ENCODE measurements at regions not wholly inside any gene's neighbourhood (a gene's known extent, or its start where the extent isn't known, plus 50 kb on each side); places are given as distances from the start of the nearest gene placed in this dataset.

DNA sequence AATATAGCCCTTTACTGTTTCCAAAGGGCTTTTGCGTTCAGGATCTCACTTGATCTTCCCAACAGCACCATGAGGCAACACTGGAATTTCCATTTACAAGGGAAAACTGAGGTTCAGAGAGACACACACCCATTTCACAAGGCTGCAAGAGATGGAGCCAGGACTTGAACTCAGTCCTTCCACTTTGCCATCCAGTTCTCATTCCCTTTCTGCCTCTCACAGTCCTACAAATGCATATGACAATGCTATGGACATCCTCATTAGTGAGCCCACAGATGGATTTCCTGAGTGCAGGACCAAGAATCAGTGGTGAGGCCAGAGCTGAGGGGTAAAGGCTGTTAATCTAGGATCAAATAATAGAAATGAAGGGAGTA, 136.1 kb upstream of the MYCN start:
- ChIA-PET POLR2A (no interaction called here), CTCF (no interaction called here)
- H3K27me3 Mint-ChIP-seq: no peaks in the 10 kb centered on the region
- ATAC-seq (ENCODE audit: low read depth) (no peak), DNase-seq (no peak)
- TF ChIP-seq, protein P1, sequence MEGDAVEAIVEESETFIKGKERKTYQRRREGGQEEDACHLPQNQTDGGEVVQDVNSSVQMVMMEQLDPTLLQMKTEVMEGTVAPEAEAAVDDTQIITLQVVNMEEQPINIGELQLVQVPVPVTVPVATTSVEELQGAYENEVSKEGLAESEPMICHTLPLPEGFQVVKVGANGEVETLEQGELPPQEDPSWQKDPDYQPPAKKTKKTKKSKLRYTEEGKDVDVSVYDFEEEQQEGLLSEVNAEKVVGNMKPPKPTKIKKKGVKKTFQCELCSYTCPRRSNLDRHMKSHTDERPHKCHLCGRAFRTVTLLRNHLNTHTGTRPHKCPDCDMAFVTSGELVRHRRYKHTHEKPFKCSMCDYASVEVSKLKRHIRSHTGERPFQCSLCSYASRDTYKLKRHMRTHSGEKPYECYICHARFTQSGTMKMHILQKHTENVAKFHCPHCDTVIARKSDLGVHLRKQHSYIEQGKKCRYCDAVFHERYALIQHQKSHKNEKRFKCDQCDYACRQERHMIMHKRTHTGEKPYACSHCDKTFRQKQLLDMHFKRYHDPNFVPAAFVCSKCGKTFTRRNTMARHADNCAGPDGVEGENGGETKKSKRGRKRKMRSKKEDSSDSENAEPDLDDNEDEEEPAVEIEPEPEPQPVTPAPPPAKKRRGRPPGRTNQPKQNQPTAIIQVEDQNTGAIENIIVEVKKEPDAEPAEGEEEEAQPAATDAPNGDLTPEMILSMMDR (IDR thresholded peaks at IDR 0.05): no peak
- no peaks in the 10 kb centered on the region for H3K36me3 Mint-ChIP-seq (ENCODE audit: low read depth)
- H3K27ac Mint-ChIP-seq: no peak overlapping the region
- H3K4me1 Mint-ChIP-seq: no peaks in the 10 kb centered on the region
- no peaks in the 10 kb centered on the region for H3K9me3 Mint-ChIP-seq
- intact Hi-C loops (cut with micrococcal nuclease): no loop called here
- no peak overlapping the region for H3K4me3 Mint-ChIP-seq

DNA sequence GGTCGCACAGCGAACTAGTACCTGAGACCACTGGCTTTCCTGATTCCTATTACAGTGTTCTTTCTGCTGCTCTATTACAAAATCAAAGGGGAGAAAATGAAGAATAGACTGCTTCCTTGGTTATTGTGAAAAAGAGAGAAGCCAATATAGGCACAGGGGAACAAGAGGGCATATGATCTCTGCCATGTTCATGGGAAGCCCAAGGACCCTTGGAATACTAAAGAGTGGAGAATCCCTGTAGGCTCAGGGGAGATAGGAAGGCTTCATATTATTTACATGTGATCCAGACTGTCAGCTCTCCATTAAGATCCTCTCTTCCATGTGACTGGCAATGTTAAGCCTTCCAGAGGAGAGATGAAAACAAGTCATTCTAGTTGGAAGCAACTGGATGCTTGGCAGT, 135.7 kb upstream of the MYCN start:
- CTCF ChIA-PET: no interaction called here
- no peak for ATAC-seq (ENCODE audit: low read depth)
- no peaks in the 10 kb centered on the region for H3K27me3 Mint-ChIP-seq
- H3K36me3 Mint-ChIP-seq (ENCODE audit: low read depth): no peaks in the 10 kb centered on the region
- H3K4me3 Mint-ChIP-seq: no peak overlapping the region
- TF ChIP-seq, protein P1 (IDR thresholded peaks at IDR 0.05): no peak
- no peak overlapping the region for H3K27ac Mint-ChIP-seq
- intact Hi-C loops (cut with micrococcal nuclease): no loop called here
- no peaks in the 10 kb centered on the region for H3K4me1 Mint-ChIP-seq
- no peak for DNase-seq
- POLR2A ChIA-PET: no interaction called here
- H3K9me3 Mint-ChIP-seq: no peaks in the 10 kb centered on the region

DNA sequence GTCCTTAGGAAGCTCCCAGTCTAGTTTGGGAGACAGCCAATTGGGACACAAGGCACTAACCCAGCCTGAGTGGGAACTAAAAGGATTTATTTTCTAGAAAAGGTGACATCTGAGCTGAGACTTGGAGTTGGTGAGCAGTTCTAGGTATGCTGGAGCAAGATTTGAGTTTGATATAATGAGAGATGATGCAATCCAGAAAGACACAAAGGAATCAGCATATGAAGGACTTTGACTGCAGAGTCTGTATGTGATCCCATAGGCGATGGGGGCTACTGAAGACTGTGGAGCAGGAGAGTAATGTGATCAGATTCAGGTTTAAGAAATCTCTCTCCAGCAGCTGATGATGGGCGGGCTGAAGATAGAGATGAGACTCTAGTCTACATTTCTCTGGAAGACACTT, 135.1 kb upstream of the MYCN start:
- no peak for ATAC-seq (ENCODE audit: low read depth)
- no peaks in the 10 kb centered on the region for H3K36me3 Mint-ChIP-seq (ENCODE audit: low read depth)

DNA sequence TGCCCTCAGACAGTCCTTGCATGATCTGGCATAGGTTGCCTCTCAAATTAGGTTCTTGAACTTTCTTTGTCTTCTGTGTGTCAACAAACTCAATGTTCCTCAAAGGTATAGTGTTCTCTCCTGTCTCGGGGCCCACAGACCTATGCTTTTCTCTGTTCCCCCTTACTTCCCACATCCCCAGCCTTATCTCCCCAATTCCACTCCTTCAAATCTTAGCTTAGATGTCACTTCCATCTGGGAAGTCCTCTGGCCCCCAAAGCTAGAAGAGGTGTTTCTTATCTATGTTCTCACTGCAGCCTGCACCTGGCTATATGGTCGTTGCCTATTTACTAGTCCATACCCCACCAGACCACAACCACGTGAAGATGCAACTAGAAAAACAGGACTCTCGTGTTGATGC, 134.6 kb upstream of the MYCN start:
- no peak for ATAC-seq (ENCODE audit: low read depth)
- Mint-ChIP-seq H3K27ac (no peak overlapping the region), H3K4me3 (no peak overlapping the region), H3K27me3 (no peaks in the 10 kb centered on the region), H3K36me3 (ENCODE audit: low read depth) (no peaks in the 10 kb centered on the region), H3K4me1 (no peaks in the 10 kb centered on the region), H3K9me3 (no peaks in the 10 kb centered on the region)
- ChIA-PET CTCF (no interaction called here), POLR2A (no interaction called here)
- DNase-seq: no peak
- TF ChIP-seq, protein P1 (IDR thresholded peaks at IDR 0.05): no peak
- intact Hi-C loops (cut with micrococcal nuclease): no loop called here

More for the DNA sequence above, 135.1 kb upstream of the MYCN start:
- TF ChIP-seq, protein P1 (IDR thresholded peaks at IDR 0.05): no peak
- Mint-ChIP-seq H3K27me3 (no peaks in the 10 kb centered on the region), H3K4me3 (no peak overlapping the region), H3K4me1 (no peaks in the 10 kb centered on the region), H3K27ac (no peak overlapping the region), H3K9me3 (no peaks in the 10 kb centered on the region)
- CTCF ChIA-PET: no interaction called here
- intact Hi-C loops (cut with micrococcal nuclease): no loop called here
- POLR2A ChIA-PET: no interaction called here
- no peak for DNase-seq

DNA sequence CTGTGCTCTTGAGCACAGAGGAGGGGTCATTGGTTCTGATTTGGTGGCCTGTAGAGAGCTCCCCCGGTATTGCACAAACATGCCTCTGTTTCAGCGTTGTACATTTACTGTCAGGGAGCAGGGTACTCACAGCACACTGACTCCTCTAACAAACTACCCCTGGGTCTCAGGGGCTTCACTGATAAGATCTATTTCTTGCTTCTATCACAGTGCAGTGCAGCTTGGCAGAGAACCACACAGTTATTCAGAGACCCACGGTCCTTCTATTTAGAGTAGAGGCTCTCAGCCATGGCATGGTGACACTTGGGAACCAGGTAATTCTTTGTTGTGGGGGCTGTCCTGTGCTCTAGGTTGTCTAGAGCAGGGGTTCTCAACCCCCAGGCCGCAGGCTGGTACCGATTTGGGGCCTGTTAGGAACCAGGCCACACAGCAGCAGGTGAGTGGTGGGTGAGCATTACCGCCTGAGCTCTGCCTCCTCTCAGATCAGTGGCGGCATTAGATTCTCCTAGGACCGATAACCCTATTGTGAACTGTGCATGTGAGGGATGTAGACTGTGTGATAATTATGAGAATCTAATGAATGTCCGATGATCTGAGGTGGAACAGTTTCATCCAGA, 133.4 kb upstream of the MYCN start:
- ChIA-PET CTCF (no interaction called here), POLR2A (no interaction called here)
- no peaks in the 10 kb centered on the region for H3K4me1 Mint-ChIP-seq
- ATAC-seq (ENCODE audit: low read depth): no peak
- DNase-seq: no peak
- H3K27me3 Mint-ChIP-seq: no peaks in the 10 kb centered on the region
- TF ChIP-seq, protein P1 (IDR thresholded peaks at IDR 0.05): no peak
- intact Hi-C loops (cut with micrococcal nuclease): no loop called here
- H3K36me3 Mint-ChIP-seq (ENCODE audit: low read depth): no peaks in the 10 kb centered on the region
- H3K27ac Mint-ChIP-seq: no peak overlapping the region
- H3K4me3 Mint-ChIP-seq: no peak overlapping the region
- no peaks in the 10 kb centered on the region for H3K9me3 Mint-ChIP-seq

Measured in activated B cell treated with CpG ODN at 0.5 μM for 24 hours (primary cell).